ENCODE measurements at regions not wholly inside any gene's neighbourhood (a gene's known extent, or its start where the extent isn't known, plus 50 kb on each side); places are given as distances from the start of the nearest gene placed in this dataset.
"Not testable (repeated sequence)": the region's sequence is repeated elsewhere in the genome, so short reads cannot be mapped to it uniquely, and the experiment has no call there.

DNA sequence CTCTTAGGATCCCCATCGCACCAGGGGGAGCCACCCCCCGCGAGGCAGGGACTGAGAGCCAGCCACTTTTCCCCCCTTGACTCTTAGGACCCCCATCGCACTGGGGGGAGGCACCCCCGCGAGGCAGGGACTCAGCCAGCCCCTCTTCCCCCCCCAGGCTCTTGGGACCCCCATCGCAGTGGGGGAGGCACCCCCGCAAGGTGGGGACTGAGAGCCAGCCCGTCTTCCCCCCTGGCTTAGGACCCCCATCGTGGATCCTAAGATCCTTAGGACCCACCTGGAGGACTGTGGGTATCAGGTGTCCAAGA is 365.2 kb upstream of the SPRY2 start:
- TF ChIP-seq, protein P1, sequence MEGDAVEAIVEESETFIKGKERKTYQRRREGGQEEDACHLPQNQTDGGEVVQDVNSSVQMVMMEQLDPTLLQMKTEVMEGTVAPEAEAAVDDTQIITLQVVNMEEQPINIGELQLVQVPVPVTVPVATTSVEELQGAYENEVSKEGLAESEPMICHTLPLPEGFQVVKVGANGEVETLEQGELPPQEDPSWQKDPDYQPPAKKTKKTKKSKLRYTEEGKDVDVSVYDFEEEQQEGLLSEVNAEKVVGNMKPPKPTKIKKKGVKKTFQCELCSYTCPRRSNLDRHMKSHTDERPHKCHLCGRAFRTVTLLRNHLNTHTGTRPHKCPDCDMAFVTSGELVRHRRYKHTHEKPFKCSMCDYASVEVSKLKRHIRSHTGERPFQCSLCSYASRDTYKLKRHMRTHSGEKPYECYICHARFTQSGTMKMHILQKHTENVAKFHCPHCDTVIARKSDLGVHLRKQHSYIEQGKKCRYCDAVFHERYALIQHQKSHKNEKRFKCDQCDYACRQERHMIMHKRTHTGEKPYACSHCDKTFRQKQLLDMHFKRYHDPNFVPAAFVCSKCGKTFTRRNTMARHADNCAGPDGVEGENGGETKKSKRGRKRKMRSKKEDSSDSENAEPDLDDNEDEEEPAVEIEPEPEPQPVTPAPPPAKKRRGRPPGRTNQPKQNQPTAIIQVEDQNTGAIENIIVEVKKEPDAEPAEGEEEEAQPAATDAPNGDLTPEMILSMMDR (conservative IDR thresholded peaks at IDR 0.05): no peak
- TF ChIP-seq ZFX (IDR thresholded peaks at IDR 0.05): no peak

DNA sequence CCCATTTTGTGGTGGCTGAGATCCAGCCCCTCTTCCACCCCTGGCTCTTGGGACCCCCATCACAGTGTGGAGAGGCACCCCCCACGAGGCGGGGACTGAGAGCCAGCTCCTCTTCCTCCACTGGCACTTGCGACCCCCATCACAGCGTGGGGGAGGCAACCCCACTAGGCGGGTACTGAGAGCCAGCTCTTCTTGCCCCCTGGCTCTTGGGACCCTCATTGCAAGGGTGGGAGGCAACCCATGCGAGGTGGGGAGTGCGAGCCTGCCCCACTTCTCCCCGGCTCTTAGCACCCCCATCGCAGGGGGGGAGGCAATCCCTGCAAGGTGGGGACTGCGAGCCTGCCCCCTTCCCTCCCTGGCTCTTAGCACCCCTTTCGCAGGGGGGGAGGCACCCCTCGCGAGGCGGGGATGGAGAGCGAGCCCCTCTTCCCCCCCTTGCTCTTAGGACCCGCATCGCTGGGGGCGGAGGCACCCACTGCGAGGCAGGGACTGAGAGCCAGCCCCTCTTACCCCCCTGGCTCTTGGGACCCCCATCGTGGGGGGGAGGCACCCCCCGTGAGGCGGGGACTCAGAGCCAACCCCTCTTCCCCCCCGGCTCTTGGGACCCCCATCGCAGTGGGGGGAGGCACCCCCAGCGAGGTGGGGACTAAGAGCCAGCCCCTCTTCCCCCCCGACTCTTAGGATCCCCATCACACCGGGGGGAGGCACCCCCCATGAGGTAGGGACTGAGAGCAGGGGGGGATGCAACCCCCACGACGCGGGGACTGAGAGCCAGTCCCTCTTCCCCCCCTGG is 364.6 kb upstream of the SPRY2 start:
- no peak for TF ChIP-seq ZFX (IDR thresholded peaks at IDR 0.05)
- TF ChIP-seq, protein P1 (conservative IDR thresholded peaks at IDR 0.05): no peak
- H3K27ac ChIP-seq: no peak overlapping the region

More for the DNA sequence above, 365.2 kb upstream of the SPRY2 start:
- H3K27ac ChIP-seq: no peak overlapping the region

DNA sequence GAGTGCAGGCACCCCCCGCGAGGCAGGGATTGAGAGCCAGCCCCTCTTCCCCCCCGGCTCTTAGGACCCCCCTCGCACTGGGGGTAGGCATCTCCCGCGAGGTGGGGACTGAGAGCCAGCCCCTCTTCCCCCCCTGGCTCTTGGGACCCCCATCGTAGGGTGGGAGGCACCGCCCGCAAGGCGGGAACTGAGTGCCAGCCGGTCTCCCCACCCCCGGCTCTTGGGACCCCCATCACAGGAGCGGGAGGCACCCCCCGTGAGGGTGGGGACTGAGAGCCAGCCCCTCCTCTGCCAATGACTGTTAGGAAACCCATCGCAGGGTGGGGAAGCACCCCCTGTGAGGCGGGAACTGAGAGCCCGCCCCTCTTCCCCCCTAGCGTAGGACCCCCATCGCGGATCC is 363.4 kb upstream of the SPRY2 start:
- TF ChIP-seq ZFX (IDR thresholded peaks at IDR 0.05): no peak
- TF ChIP-seq, protein P1 (conservative IDR thresholded peaks at IDR 0.05): no peak
- H3K27ac ChIP-seq: no peak overlapping the region

DNA sequence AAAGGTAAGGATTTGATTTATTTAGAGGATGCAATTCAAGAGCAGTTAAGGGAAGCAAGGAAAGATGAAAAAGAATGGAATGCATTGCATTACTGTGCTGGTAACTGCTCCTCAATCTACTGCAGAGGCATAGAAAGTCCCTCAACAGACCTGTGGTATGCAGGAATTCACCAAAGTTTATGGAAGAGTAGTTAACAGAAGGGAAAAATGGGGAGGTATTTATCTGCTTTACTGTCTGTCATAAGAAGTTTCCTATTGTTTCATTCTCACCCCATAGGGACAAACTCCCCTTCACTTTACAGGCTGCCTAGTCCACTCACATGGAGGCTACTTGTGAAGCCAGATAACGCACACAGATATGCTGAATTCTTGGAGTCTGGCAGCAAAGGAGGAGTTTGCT is 354.9 kb upstream of the SPRY2 start:
- H3K27ac ChIP-seq: no peak overlapping the region
- TF ChIP-seq ZFX (IDR thresholded peaks at IDR 0.05): no peak
- TF ChIP-seq, protein P1 (conservative IDR thresholded peaks at IDR 0.05): no peak

DNA sequence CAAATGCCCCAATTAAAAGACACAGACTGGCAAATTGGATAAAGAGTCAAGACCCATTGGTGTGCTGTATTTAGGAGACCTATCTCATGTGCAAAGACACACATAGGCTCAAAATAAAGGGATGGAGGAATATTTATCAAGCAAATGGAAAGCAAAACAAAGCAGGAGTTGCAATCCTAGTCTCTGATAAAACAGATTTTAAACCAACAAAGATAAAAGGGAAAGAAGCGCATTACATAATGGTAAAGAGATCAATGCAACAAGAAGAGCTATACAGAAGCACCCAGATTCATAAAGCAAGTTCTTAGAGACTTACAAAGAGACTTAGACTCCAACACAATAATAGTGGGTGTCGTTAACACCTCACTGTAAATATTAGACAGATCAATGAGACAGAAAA is 350.9 kb upstream of the SPRY2 start:
- not testable (repeated sequence) for H3K27ac ChIP-seq

DNA sequence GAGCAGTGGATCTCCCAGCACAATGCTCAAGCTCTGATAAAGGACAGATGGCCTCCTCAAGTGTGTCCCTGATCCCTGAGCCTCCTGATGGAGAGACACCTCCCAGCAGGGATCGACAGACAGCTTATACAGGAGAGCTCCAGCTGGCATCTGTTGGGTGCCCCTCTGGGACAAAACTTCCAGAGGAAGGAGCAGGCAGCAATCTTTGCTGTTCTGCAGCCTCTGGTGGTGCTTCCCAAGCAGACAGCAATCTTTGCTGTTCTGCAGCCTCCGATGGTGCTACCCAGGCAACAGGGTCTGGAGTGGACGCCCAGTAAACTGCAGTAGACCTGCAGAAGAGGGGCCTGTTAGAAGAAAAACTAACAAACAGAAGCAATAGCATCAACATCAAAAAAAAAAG is 349.3 kb upstream of the SPRY2 start:
- no peak overlapping the region for H3K27ac ChIP-seq
- no peak for TF ChIP-seq ZFX (IDR thresholded peaks at IDR 0.05)
- TF ChIP-seq, protein P1 (conservative IDR thresholded peaks at IDR 0.05): no peak

DNA sequence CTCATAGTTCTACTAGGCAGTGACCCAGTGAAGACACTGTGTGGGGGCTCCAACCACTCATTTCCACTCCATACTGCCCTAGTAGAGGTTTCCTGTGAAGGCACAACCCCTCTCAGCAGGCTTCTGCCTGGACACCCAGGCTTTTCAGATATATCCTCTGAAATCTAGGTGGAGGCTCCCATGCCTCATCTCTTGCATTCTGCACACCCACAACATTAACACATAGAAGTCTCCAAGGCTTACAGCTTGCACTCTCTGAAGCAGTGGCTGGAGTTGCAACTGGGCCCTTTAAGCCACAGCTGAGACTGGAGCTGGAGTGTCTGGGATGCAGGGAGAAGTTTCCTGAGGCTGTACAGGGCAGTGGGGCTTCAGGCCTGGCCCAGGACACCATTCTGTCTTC is 347.7 kb upstream of the SPRY2 start:
- no peak overlapping the region for H3K27ac ChIP-seq
- no peak for TF ChIP-seq ZFX (IDR thresholded peaks at IDR 0.05)
- TF ChIP-seq, protein P1 (conservative IDR thresholded peaks at IDR 0.05): no peak

DNA sequence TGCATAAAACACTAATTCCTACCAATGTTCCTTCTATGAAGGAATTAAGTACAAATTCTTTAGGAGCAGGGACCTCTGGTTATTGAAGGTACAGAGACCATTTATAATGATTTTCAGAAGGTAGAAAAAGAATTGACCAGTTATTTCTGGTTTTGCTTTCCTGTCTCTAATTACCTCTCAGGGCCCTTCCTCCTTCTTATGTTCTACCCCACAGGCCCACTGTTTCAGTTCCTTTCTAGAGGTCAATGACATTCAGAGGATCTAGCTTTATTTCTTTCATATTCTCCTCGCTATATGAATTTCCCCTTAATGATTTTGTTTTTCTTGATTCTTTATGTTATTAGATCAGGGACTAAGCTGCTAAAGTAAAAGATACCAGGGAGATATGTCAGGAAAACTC is 345.0 kb upstream of the SPRY2 start:
- TF ChIP-seq ZFX (IDR thresholded peaks at IDR 0.05): no peak
- TF ChIP-seq, protein P1 (conservative IDR thresholded peaks at IDR 0.05): no peak

More for the DNA sequence above, 345.0 kb upstream of the SPRY2 start:
- no peak overlapping the region for H3K27ac ChIP-seq
